Left kidney (tissue), 1 donor: ENCODE measurements at regions not wholly inside any gene's neighbourhood (a gene's known extent, or its start where the extent isn't known, plus 50 kb on each side); places are given as distances from the start of the nearest gene placed in this dataset.

Experiments used
- DNase-seq: peaks from one replicate; pipeline ENCODE4 v3.0.0-alpha.2; 2013

GRCh38 chr21:38883142-38883541 is 77.4 kb downstream of the ETS2 start:
- no peak for DNase-seq

- DNase-seq: no peak
Measured at GRCh38 chr21:38881131-38881530, 75.4 kb downstream of the ETS2 start.

GRCh38 chr21:38880577-38880966 is 74.8 kb downstream of the ETS2 start:
- no peak for DNase-seq

GRCh38 chr21:38879912-38880576 is 74.3 kb downstream of the ETS2 start:
- DNase-seq: no peak

GRCh38 chr21:38878379-38879179 is 72.8 kb downstream of the ETS2 start:
- no peak for DNase-seq

- no peak for DNase-seq
Measured at GRCh38 chr21:38875694-38876492, 70.2 kb downstream of the ETS2 start.
